Activated naive CD4-positive, alpha-beta T cell treated with anti-CD3 and anti-CD28 coated beads, Interleukin-2, amount 50 U/mL, for 72 hours (primary cell): ENCODE measurements at regions not wholly inside any gene's neighbourhood (a gene's known extent, or its start where the extent isn't known, plus 50 kb on each side); places are given as distances from the start of the nearest gene placed in this dataset.
"Not testable (repeated sequence)": the region's sequence is repeated elsewhere in the genome, so short reads cannot be mapped to it uniquely, and the experiment has no call there.

Experiments used
- ATAC-seq, 2 donors: fragments of 150-1000 bp; cut with Tn5 transposase; 2 replicates each; pipeline ENCODE4 v1.10.0; 2021; ENCODE audit warnings: mild to moderate bottlenecking in 2 of 2, moderate library complexity in 2 of 2
- DNase-seq, 2 donors: peaks; one replicate each; pipeline ENCODE4 v3.0.0; 2021 to 2022; ENCODE audit warnings: low spot score in 2 of 2
- H3K27ac Mint-ChIP-seq, 2 donors: one replicate each; pipeline ENCODE4 v1.8.0; 2022; ENCODE audit warnings: mild to moderate bottlenecking in 2 of 2, mixed read lengths in 2 of 2
- H3K36me3 Mint-ChIP-seq, 2 donors: one replicate each; pipeline ENCODE4 v1.8.0; 2022; ENCODE audit warnings: mixed read lengths in 2 of 2
- H3K9me3 Mint-ChIP-seq, 2 donors: one replicate each; pipeline ENCODE4 v1.8.0; 2022; ENCODE audit warnings: mixed read lengths in 2 of 2

GRCh38 chr6:85112540-85112939, 337.3 kb upstream of the NT5E start:
- H3K36me3 Mint-ChIP-seq, result no peaks in the 10 kb centered on the region
- DNase-seq (no peak), ATAC-seq (no peak)
- no peaks in the 10 kb centered on the region for H3K9me3 Mint-ChIP-seq
- no peak overlapping the region for H3K27ac Mint-ChIP-seq

GRCh38 chr6:85111481-85112011, 338.3 kb upstream of the NT5E start:
- DNase-seq, result no peak
- ATAC-seq, result no peak
- H3K27ac Mint-ChIP-seq, result no peak overlapping the region
- no peaks in the 10 kb centered on the region for H3K36me3 Mint-ChIP-seq
- no peaks in the 10 kb centered on the region for H3K9me3 Mint-ChIP-seq

GRCh38 chr6:85110943-85111342, 338.9 kb upstream of the NT5E start:
- ATAC-seq (no peak), DNase-seq (no peak)
- no peaks in the 10 kb centered on the region for H3K36me3 Mint-ChIP-seq
- H3K9me3 Mint-ChIP-seq, result no peaks in the 10 kb centered on the region
- H3K27ac Mint-ChIP-seq, result no peak overlapping the region

GRCh38 chr6:85107701-85108100, 342.2 kb upstream of the NT5E start:
- peaks cover 0 to 9% of the 10 kb centered on the region in 2 donors for H3K9me3 Mint-ChIP-seq
- ATAC-seq (no peak), DNase-seq (no peak)
- H3K36me3 Mint-ChIP-seq, result no peaks in the 10 kb centered on the region
- H3K27ac Mint-ChIP-seq, result no peak overlapping the region

- Mint-ChIP-seq H3K27ac (no peak overlapping the region), H3K9me3 (peaks cover 28 to 30% of the 10 kb centered on the region in 2 donors), H3K36me3 (peaks cover 0 to 15% of the 10 kb centered on the region in 2 donors)
- DNase-seq, result no peak
- ATAC-seq, result no peak
Observed at GRCh38 chr6:85096976-85097375, 332.6 kb upstream of the TBX18 start.

- Mint-ChIP-seq H3K27ac (no peak overlapping the region), H3K36me3 (peaks cover 0 to 15% of the 10 kb centered on the region in 2 donors), H3K9me3 (peaks cover 24 to 31% of the 10 kb centered on the region in 2 donors)
- no peak for ATAC-seq
- no peak for DNase-seq
Observed at GRCh38 chr6:85092226-85092625, 327.8 kb upstream of the TBX18 start.

- DNase-seq, result no peak
- H3K36me3 Mint-ChIP-seq, result no peaks in the 10 kb centered on the region
- no peak overlapping the region for H3K27ac Mint-ChIP-seq
- no peak for ATAC-seq
- peaks cover 13 to 15% of the 10 kb centered on the region in 2 donors for H3K9me3 Mint-ChIP-seq
Observed at GRCh38 chr6:85089255-85089654, 324.9 kb upstream of the TBX18 start.

- no peaks in the 10 kb centered on the region for H3K36me3 Mint-ChIP-seq
- DNase-seq (no peak), ATAC-seq (no peak)
- H3K9me3 Mint-ChIP-seq, result peaks cover 9 to 10% of the 10 kb centered on the region in 2 donors
- no peak overlapping the region for H3K27ac Mint-ChIP-seq
Observed at GRCh38 chr6:85085875-85086274, 321.5 kb upstream of the TBX18 start.

GRCh38 chr6:85081102-85081501, 316.7 kb upstream of the TBX18 start:
- DNase-seq, result no peak
- peaks cover 4 to 15% of the 10 kb centered on the region in 2 donors for H3K9me3 Mint-ChIP-seq
- no peaks in the 10 kb centered on the region for H3K36me3 Mint-ChIP-seq
- H3K27ac Mint-ChIP-seq, result no peak overlapping the region
- ATAC-seq, result no peak

GRCh38 chr6:85079761-85080160, 315.4 kb upstream of the TBX18 start:
- H3K36me3 Mint-ChIP-seq, result no peaks in the 10 kb centered on the region
- ATAC-seq, result no peak
- no peak for DNase-seq

GRCh38 chr6:85078058-85078457, 313.7 kb upstream of the TBX18 start:
- Mint-ChIP-seq H3K36me3 (no peaks in the 10 kb centered on the region), H3K9me3 (peaks cover 4 to 14% of the 10 kb centered on the region in 2 donors), H3K27ac (no peak overlapping the region)
- DNase-seq, result no peak
- no peak for ATAC-seq

More at GRCh38 chr6:85079761-85080160, 315.4 kb upstream of the TBX18 start:
- peaks cover 4 to 12% of the 10 kb centered on the region in 2 donors for H3K9me3 Mint-ChIP-seq
- H3K27ac Mint-ChIP-seq, result no peak overlapping the region

- DNase-seq, result no peak
- Mint-ChIP-seq H3K36me3 (no peaks in the 10 kb centered on the region), H3K27ac (no peak overlapping the region), H3K9me3 (peaks cover 0 to 11% of the 10 kb centered on the region in 2 donors)
- ATAC-seq, result no peak
Observed at GRCh38 chr6:85077098-85077497, 312.7 kb upstream of the TBX18 start.

- peaks cover 7 to 13% of the 10 kb centered on the region in 2 donors for H3K9me3 Mint-ChIP-seq
- H3K27ac Mint-ChIP-seq, DNase-seq, H3K36me3 Mint-ChIP-seq, ATAC-seq: not testable (repeated sequence)
Observed at GRCh38 chr6:85071845-85072244, 307.4 kb upstream of the TBX18 start.

- Mint-ChIP-seq H3K36me3 (peaks cover 0 to 5% of the 10 kb centered on the region in 2 donors), H3K27ac (no peak overlapping the region), H3K9me3 (peaks cover 4 to 13% of the 10 kb centered on the region in 2 donors)
- ATAC-seq, result no peak
- no peak for DNase-seq
Observed at GRCh38 chr6:85069577-85069976, 305.2 kb upstream of the TBX18 start.

- Mint-ChIP-seq H3K27ac (no peak overlapping the region), H3K9me3 (peaks cover 3 to 13% of the 10 kb centered on the region in 2 donors), H3K36me3 (peaks cover 0 to 5% of the 10 kb centered on the region in 2 donors)
- ATAC-seq (no peak), DNase-seq (no peak)
Observed at GRCh38 chr6:85068221-85068620, 303.8 kb upstream of the TBX18 start.

GRCh38 chr6:85066266-85066665, 301.9 kb upstream of the TBX18 start:
- H3K9me3 Mint-ChIP-seq, result peaks cover 3 to 13% of the 10 kb centered on the region in 2 donors
- no peak overlapping the region for H3K27ac Mint-ChIP-seq
- ATAC-seq (no peak), DNase-seq (no peak)
- peaks cover 0 to 5% of the 10 kb centered on the region in 2 donors for H3K36me3 Mint-ChIP-seq

- ATAC-seq, result no peak
- H3K9me3 Mint-ChIP-seq, result peaks cover 3 to 13% of the 10 kb centered on the region in 2 donors
- H3K27ac Mint-ChIP-seq, result no peak overlapping the region
- DNase-seq, result no peak
- peaks cover 0 to 5% of the 10 kb centered on the region in 2 donors for H3K36me3 Mint-ChIP-seq
Observed at GRCh38 chr6:85065831-85066230, 301.4 kb upstream of the TBX18 start.

GRCh38 chr6:85063611-85064010, 299.2 kb upstream of the TBX18 start:
- Mint-ChIP-seq H3K27ac (no peak overlapping the region), H3K9me3 (peaks cover 3 to 4% of the 10 kb centered on the region in 2 donors), H3K36me3 (peaks cover 0 to 5% of the 10 kb centered on the region in 2 donors)
- ATAC-seq, result no peak
- no peak for DNase-seq
